ENCODE measurements at regions not wholly inside any gene's neighbourhood (a gene's known extent, or its start where the extent isn't known, plus 50 kb on each side); places are given as distances from the start of the nearest gene placed in this dataset.
"Not testable (repeated sequence)": the region's sequence is repeated elsewhere in the genome, so short reads cannot be mapped to it uniquely, and the experiment has no call there.

DNA sequence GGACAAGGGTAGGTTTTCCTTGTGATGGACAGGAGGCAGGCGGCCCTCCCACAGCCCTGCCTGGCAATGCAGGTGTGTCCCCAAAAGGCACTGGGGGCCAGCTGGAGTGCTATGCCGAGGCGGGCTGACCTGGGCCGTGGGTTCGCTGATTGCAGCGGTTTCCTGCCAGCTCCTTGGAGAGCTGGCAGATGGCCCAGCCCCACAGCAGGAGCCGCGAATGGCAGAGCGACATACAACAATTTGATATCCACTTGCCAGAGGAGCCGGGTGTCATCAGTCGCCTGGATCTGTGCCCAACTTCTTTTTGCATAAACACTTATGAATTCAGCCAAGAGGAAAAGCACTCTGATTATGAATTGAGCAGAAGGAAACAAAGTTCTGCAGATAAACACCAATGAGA is 210.8 kb upstream of the FRG2C start:
- not testable (repeated sequence) for H3K9me3 ChIP-seq (ENCODE audit: control insufficient read depth, low read length); H3K4me3 ChIP-seq (ENCODE audit: insufficient read depth, low read depth, low read length); H3K4me1 ChIP-seq (ENCODE audit: control insufficient read depth, insufficient read depth, low read length); H3K27me3 ChIP-seq (ENCODE audit: control insufficient read depth, insufficient read depth, low read length, poor library complexity, severe bottlenecking); H3K27ac ChIP-seq (ENCODE audit: insufficient read depth, low read depth, low read length, poor library complexity, severe bottlenecking); H3K36me3 ChIP-seq (ENCODE audit: control insufficient read depth, insufficient read depth, low read length)
- WGBS, 2 experiments, result 93% methylated on average over 11 of the region's 11 CpGs

DNA sequence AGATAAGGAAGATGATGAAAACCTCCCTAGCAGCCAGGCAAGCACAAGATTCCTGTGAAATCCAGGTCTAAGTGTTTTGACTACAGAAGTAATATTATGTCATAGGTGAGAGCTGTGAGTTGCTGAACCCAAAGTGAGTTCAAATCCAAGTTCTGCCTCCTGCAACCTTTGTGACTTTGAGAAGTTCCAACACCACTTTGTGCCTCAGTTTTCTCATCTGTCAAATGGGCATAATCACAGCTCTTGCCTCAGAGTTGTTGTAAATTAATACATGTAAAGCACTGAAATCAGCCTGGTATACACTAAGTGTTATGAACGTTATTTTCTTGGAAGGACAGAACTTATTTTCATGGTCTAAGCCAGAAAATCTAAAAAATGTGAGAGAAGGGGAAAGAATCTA is 210.3 kb upstream of the FRG2C start:
- H3K4me1 ChIP-seq (ENCODE audit: control insufficient read depth, insufficient read depth, low read length); H3K27ac ChIP-seq (ENCODE audit: insufficient read depth, low read depth, low read length, poor library complexity, severe bottlenecking); H3K36me3 ChIP-seq (ENCODE audit: control insufficient read depth, insufficient read depth, low read length); H3K27me3 ChIP-seq (ENCODE audit: control insufficient read depth, insufficient read depth, low read length, poor library complexity, severe bottlenecking); H3K9me3 ChIP-seq (ENCODE audit: control insufficient read depth, low read length); H3K4me3 ChIP-seq (ENCODE audit: insufficient read depth, low read depth, low read length): not testable (repeated sequence)
- 88 to 98% methylated on average over 1 of the region's 1 CpG for WGBS, 2 experiments

DNA sequence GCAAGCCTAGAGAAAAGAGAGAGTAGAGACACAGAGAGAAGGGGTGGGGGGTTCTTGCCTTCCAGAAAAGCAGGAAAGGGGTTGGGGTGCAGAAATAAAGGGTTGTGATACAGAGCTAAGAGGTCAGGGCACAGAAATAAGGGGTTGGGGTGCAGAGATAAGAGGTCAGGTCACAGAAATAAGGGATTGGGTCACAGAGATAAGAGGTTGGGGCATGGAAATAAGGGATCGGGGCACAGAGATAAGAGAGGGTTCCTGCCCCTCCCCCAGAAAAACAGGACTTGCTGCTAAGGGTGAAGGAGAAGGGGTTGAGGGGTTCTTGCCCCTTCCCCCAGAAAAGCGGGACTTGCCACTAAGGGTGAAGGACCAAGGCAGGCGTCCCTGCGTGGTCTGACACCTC is 189.6 kb upstream of the FRG2C start:
- H3K4me1 ChIP-seq (ENCODE audit: control insufficient read depth, insufficient read depth, low read length); H3K36me3 ChIP-seq (ENCODE audit: control insufficient read depth, insufficient read depth, low read length); H3K4me3 ChIP-seq (ENCODE audit: insufficient read depth, low read depth, low read length); H3K27ac ChIP-seq (ENCODE audit: insufficient read depth, low read depth, low read length, poor library complexity, severe bottlenecking); H3K27me3 ChIP-seq (ENCODE audit: control insufficient read depth, insufficient read depth, low read length, poor library complexity, severe bottlenecking); H3K9me3 ChIP-seq (ENCODE audit: control insufficient read depth, low read length): not testable (repeated sequence)
- WGBS, 2 experiments, result 95% methylated on average over 4 of the region's 4 CpGs

DNA sequence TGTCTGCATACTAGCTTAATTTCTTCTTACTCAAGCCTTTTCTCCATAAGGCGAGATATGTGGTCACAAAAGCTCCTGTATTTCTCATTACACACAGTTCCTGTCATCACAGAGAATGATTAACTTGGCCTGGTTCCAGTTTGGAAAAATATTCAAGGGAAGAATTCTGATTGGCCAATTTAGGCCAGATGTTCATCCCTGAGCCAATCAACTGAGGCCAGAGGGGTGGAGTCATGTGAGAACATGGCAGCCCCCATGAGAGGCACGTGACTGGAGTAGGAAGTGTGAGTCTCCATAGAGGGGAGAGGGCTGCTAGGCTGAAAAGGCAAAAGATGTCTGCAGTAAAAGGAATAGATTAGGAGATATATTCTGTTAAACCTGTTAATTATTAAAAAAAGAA is 167.5 kb upstream of the FRG2C start:
- not testable (repeated sequence) for H3K36me3 ChIP-seq (ENCODE audit: control insufficient read depth, insufficient read depth, low read length); H3K4me3 ChIP-seq (ENCODE audit: insufficient read depth, low read depth, low read length); H3K9me3 ChIP-seq (ENCODE audit: control insufficient read depth, low read length); H3K4me1 ChIP-seq (ENCODE audit: control insufficient read depth, insufficient read depth, low read length); H3K27ac ChIP-seq (ENCODE audit: insufficient read depth, low read depth, low read length, poor library complexity, severe bottlenecking); H3K27me3 ChIP-seq (ENCODE audit: control insufficient read depth, insufficient read depth, low read length, poor library complexity, severe bottlenecking)
- 86 to 95% methylated on average over 2 of the region's 2 CpGs for WGBS, 2 experiments

DNA sequence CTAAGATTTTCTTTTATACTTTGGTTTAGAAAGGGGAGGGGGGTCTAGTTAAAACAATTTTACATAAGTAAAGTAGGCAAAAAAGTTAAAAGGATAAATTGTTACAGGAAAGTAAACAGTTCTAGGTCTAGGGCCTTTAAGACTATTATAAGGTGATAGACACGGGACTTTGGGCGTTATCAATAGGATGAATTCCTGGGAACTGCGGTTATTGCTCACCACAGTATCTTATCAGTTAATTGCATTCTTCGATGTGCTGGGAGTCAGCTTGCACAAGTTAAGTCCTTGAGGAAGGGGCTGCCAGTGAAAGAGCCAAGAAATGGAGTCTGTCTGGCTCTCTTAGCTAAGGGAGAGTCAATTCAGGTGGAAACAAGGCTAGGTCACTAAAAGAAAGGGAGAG is 163.8 kb upstream of the FRG2C start:
- not testable (repeated sequence) for H3K4me3 ChIP-seq (ENCODE audit: insufficient read depth, low read depth, low read length); H3K9me3 ChIP-seq (ENCODE audit: control insufficient read depth, low read length)
- WGBS, 2 experiments, result 96 to 97% methylated on average over 4 of the region's 4 CpGs

DNA sequence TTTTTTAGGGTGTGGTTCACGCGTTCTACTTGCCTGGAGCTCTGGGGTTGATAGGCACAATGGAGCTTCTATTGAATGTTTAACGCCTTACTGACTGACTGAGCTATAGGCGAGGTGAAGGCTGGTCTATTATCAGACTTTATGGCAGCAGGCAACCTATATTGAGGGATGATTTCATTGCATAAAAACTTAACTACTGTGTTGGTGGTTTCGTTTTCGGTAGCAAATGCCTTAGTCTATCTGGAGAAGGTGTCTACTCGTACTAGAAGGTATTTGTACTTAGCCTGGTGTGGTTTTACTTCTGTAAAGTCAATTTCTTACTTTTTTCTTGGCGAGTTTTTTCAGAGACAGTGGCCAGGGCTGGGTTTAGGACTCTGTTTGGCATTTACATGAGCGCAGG is 162.0 kb upstream of the FRG2C start:
- not testable (repeated sequence) for H3K27ac ChIP-seq (ENCODE audit: insufficient read depth, low read depth, low read length, poor library complexity, severe bottlenecking); H3K4me3 ChIP-seq (ENCODE audit: insufficient read depth, low read depth, low read length); H3K27me3 ChIP-seq (ENCODE audit: control insufficient read depth, insufficient read depth, low read length, poor library complexity, severe bottlenecking); H3K9me3 ChIP-seq (ENCODE audit: control insufficient read depth, low read length); H3K36me3 ChIP-seq (ENCODE audit: control insufficient read depth, insufficient read depth, low read length); H3K4me1 ChIP-seq (ENCODE audit: control insufficient read depth, insufficient read depth, low read length)
- 91% methylated on average over 9 of the region's 9 CpGs for WGBS, 2 experiments

More for the DNA sequence above, 163.8 kb upstream of the FRG2C start:
- not testable (repeated sequence) for H3K36me3 ChIP-seq (ENCODE audit: control insufficient read depth, insufficient read depth, low read length); H3K27ac ChIP-seq (ENCODE audit: insufficient read depth, low read depth, low read length, poor library complexity, severe bottlenecking); H3K4me1 ChIP-seq (ENCODE audit: control insufficient read depth, insufficient read depth, low read length); H3K27me3 ChIP-seq (ENCODE audit: control insufficient read depth, insufficient read depth, low read length, poor library complexity, severe bottlenecking)

DNA sequence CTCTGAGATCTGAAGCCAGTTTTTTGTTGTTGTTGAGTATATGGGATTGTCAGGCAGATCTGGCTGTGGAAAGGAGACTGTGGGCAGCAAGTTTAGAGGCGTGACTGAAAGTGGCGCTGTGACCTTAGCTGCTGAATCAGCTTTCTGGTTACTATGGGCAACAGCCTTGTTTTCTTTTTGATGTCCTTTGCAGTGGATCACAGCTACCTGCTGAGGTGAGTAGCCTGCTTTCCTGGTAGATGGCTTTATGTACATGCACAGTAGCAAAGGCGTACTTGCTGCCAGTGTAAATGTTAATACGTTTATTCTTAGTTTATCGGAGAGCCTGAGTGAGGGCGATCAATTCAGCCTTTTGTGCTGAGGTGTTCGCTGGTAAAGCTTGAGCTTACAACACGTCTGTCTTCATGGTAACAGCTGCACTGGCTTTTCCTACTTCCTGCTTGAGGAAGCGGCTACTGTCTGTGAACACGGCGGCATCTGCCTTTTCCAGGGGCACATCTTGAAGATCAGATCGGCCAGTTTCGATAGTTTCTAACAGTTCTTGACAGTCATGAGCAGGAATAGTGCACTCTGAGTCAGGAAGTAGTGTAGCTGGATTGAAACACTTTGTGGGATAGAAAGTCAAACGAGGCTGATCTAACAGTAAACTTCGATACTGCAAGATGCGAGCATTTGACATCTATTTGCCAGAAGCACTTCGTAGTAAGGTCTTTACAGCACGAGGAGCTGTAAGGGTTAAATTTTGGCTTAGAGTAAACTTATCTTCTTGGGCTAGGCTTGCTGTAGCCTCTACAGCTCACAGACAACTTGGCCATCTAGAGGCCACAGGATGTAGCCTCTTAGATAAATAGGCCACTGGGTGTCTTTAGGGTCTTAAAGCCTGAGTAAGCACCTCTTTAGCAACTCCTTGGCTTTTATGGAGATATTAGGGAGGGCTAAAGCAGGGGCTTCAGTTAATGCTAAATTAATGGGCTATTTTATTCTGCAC is 161.1 kb upstream of the FRG2C start:
- WGBS, 2 experiments, result 64% methylated on average over 18 of the region's 18 CpGs
- not testable (repeated sequence) for H3K4me3 ChIP-seq (ENCODE audit: insufficient read depth, low read depth, low read length); H3K36me3 ChIP-seq (ENCODE audit: control insufficient read depth, insufficient read depth, low read length); H3K4me1 ChIP-seq (ENCODE audit: control insufficient read depth, insufficient read depth, low read length); H3K27me3 ChIP-seq (ENCODE audit: control insufficient read depth, insufficient read depth, low read length, poor library complexity, severe bottlenecking); H3K9me3 ChIP-seq (ENCODE audit: control insufficient read depth, low read length)
- peak overlapping the region; percentile 84 for H3K27ac ChIP-seq (ENCODE audit: insufficient read depth, low read depth, low read length, poor library complexity, severe bottlenecking)

DNA sequence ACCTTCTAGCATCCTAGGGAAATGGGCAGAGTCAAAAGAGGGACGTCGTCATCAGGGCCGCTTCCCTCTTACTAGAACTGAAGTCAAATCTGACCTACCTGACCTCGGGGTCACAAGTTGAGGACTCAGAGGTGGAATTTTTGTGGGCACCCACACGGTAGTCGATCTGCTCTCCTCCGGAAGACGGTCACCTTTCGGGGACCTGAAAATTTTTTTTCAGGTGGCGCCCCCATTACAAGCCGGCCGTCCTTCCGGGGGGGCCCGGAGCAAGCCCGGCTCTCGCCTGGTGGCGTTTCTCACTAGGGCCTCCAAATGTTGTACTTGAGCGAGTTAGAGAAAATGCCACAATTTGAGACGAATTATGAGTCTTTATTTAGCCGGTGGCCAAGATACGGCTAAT is 157.5 kb upstream of the FRG2C start:
- Histone ChIP-seq H3K27ac (ENCODE audit: insufficient read depth, low read depth, low read length, poor library complexity, severe bottlenecking) (no peak overlapping the region), H3K27me3 (ENCODE audit: control insufficient read depth, insufficient read depth, low read length, poor library complexity, severe bottlenecking) (no peaks in the 10 kb centered on the region), H3K4me3 (ENCODE audit: insufficient read depth, low read depth, low read length) (no peak overlapping the region), H3K4me1 (ENCODE audit: control insufficient read depth, insufficient read depth, low read length) (peaks cover 7% of the 10 kb centered on the region), H3K36me3 (ENCODE audit: control insufficient read depth, insufficient read depth, low read length) (no peaks in the 10 kb centered on the region), H3K9me3 (ENCODE audit: control insufficient read depth, low read length) (peaks cover 2% of the 10 kb centered on the region)
- WGBS, 2 experiments, result 95 to 96% methylated on average over 21 of the region's 21 CpGs

DNA sequence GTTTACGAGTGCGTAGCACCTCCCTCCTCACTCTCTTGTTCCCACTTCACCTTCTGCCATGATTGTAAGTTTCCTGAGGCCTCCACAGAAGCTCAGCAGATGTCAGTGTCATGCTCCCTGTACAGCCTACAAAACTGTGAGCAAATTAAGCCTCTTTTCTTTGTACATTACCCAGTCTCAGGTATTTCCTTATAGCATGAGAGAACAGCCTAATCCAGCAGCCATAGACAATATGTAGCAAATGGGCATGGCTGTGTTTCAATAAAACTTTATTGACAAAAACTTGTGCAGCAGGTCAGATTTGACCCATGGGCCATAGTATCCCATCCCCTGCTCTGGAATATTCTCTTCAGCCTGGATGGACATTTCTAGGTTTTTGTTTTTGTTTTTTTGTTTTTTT is 156.2 kb upstream of the FRG2C start:
- not testable (repeated sequence) for H3K27ac ChIP-seq (ENCODE audit: insufficient read depth, low read depth, low read length, poor library complexity, severe bottlenecking); H3K27me3 ChIP-seq (ENCODE audit: control insufficient read depth, insufficient read depth, low read length, poor library complexity, severe bottlenecking); H3K36me3 ChIP-seq (ENCODE audit: control insufficient read depth, insufficient read depth, low read length); H3K4me1 ChIP-seq (ENCODE audit: control insufficient read depth, insufficient read depth, low read length); H3K4me3 ChIP-seq (ENCODE audit: insufficient read depth, low read depth, low read length); H3K9me3 ChIP-seq (ENCODE audit: control insufficient read depth, low read length)
- 94 to 95% methylated on average over 2 of the region's 2 CpGs for WGBS, 2 experiments

DNA sequence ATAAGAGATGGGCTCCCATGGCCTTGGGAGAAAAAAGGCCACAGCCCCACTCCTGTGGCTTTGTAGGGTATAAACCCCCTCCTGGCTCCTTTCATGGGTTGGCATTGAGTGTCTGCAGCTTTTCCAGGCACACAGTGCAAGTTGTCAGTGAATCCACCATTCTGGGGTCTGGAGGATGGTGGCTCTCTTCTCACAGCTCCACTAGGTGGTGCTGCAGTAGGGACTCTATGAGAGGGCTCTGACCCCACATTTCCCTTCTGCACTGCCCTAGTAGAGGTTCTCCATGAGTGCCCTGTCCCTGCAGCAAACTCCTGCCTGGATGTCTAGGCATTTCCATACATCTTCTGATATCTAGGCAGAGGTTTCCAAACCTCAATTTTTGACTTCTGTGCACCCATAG is 136.5 kb upstream of the FRG2C start:
- not testable (repeated sequence) for H3K27me3 ChIP-seq (ENCODE audit: control insufficient read depth, insufficient read depth, low read length, poor library complexity, severe bottlenecking); H3K36me3 ChIP-seq (ENCODE audit: control insufficient read depth, insufficient read depth, low read length); H3K9me3 ChIP-seq (ENCODE audit: control insufficient read depth, low read length); H3K4me1 ChIP-seq (ENCODE audit: control insufficient read depth, insufficient read depth, low read length); H3K4me3 ChIP-seq (ENCODE audit: insufficient read depth, low read depth, low read length); H3K27ac ChIP-seq (ENCODE audit: insufficient read depth, low read depth, low read length, poor library complexity, severe bottlenecking)

DNA sequence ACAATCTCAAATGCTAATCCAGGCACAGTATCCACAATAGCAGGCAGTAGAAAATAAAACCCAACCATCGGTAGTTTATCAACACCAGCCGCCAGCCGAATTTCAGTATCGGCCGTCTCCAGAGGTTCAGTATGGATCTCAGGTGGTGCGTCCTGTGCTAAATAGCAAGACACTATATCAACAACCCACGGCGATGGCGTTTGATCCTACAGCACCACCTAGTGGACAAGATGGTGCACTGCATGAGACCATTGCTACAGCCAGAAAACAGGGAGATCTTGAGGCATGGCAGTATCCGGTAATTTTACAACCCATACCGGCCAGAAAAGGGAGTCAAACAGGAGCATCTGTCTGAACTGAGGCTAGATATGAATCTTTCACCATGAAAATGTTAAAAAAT is 112.0 kb upstream of the FRG2C start:
- H3K27me3 ChIP-seq (ENCODE audit: control insufficient read depth, insufficient read depth, low read length, poor library complexity, severe bottlenecking); H3K27ac ChIP-seq (ENCODE audit: insufficient read depth, low read depth, low read length, poor library complexity, severe bottlenecking); H3K36me3 ChIP-seq (ENCODE audit: control insufficient read depth, insufficient read depth, low read length); H3K9me3 ChIP-seq (ENCODE audit: control insufficient read depth, low read length); H3K4me3 ChIP-seq (ENCODE audit: insufficient read depth, low read depth, low read length); H3K4me1 ChIP-seq (ENCODE audit: control insufficient read depth, insufficient read depth, low read length): not testable (repeated sequence)
- 57 to 60% methylated on average over 11 of the region's 11 CpGs for WGBS, 2 experiments
